Fibroblast of mammary gland (primary cell): ENCODE measurements at regions not wholly inside any gene's neighbourhood (a gene's known extent, or its start where the extent isn't known, plus 50 kb on each side); places are given as distances from the start of the nearest gene placed in this dataset.

Experiments used
- DNase-seq: peaks from one replicate; pipeline ENCODE4 v3.0.0-alpha.2; 2010; ENCODE audit warnings: low read depth
- H3K4me3 ChIP-seq: 2 replicates; pipeline ENCODE4 v1.5.1; 2011; ENCODE audit warnings: low read depth, mild to moderate bottlenecking, low read length, moderate library complexity; ENCODE audit not compliant: control insufficient read depth
- TF ChIP-seq, protein P1 (sequence below): conservative IDR thresholded peaks from 2 replicates; pipeline ENCODE4 v1.5.1; 2011; ENCODE audit warnings: low read depth, low read length, inconsistent platforms; ENCODE audit not compliant: control insufficient read depth, insufficient read depth

DNA sequence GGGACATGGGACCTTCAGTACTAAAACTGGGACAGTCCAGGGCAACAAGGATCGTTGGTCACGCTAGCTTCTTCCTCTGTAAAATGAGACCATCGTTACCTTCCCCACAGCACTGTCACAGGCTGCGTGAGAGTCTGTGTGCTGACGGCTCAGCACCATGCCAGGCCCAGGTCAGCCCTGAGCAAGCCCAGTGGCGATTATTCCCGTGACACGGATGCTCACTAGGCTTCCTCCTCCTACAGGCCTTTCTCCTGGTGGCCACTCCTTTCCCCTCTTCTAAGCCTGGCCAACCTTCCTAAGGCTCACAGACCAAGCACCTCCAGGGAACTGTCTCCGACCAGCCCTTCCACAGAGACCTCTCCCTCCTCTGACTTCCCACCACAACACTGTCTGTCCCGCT lies 69.3 kb upstream of the RUNX3 start:
- H3K4me3 ChIP-seq = no peak overlapping the region
- no peak for DNase-seq
- TF ChIP-seq, protein P1, sequence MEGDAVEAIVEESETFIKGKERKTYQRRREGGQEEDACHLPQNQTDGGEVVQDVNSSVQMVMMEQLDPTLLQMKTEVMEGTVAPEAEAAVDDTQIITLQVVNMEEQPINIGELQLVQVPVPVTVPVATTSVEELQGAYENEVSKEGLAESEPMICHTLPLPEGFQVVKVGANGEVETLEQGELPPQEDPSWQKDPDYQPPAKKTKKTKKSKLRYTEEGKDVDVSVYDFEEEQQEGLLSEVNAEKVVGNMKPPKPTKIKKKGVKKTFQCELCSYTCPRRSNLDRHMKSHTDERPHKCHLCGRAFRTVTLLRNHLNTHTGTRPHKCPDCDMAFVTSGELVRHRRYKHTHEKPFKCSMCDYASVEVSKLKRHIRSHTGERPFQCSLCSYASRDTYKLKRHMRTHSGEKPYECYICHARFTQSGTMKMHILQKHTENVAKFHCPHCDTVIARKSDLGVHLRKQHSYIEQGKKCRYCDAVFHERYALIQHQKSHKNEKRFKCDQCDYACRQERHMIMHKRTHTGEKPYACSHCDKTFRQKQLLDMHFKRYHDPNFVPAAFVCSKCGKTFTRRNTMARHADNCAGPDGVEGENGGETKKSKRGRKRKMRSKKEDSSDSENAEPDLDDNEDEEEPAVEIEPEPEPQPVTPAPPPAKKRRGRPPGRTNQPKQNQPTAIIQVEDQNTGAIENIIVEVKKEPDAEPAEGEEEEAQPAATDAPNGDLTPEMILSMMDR = no peak

DNA sequence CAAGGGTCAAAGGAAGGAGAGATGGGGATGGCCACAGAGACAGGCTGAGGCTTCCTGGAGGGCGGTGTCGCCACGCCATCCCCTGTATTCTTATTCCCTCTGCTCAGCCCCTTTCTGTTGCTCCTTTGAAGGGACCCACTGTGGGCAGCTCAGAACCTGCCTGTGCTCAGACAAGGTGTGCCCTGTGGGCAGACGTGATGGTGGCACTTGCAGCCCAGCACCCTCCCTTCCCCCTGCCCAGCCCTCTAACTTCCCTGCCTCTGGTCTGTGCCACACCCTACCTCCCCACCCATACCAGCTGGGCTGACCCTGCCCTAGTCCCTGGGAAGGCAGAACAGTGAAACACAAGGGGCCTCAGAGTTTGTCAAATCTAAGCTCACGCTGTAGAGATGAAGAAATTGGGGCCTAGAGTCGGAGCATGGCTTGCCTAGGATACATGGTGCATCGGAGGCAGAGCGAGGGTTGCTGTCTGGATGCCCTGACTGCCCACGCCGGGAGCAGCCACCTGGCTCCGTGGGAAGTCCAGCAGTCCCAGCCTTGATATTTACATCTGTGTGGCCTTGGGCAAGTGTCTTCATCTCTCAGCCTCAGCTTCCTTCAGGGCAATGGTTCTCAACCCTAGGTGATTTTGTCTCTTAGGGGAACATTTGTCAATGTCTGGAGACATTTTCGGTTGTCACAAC lies 68.6 kb upstream of the RUNX3 start:
- TF ChIP-seq, protein P1 = no peak

DNA sequence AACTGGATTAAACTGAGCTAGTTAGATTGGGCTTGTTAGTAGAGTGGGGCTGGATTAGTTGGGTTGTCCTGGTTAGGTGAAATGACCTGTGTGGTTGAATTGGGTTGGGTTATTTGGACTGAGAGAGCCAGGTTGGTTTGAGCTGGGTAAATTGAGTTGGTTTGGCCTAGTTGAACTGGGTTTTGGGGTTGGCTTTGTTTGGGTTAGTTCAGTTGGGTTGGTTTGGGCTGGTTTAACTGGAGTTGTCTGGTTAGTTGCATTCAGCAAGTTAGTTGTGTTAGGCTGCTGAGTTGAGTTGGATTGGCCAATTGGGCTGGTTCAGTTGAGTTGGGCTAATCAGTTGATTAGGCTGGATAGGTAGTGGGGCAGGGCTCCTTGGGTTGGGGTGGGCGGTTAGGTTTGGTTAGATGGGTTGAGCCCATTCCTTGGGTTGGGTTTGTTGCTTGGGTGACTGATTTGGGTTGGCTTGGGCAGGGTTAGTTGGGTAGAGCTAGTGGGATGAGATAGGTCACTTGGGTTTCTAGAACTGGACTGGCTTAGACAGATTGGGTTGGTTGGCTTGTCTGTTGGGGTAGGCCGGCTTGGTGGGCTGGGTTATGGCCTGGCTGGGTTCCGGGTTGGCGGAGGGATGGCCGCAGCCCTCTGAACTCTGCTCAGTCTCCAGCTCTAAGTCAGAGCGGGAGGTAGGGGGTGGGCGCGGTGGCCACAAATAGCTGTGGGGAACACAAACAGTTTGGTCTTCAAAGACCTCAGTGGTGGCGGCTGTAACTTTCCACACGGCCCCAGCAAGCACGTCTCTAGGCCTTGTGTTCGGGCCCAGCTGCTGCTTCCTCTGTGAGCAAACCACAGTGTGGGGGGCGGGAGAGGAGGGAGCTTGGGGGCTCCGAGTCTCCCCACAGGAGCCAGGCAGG lies 67.2 kb upstream of the RUNX3 start:
- TF ChIP-seq, protein P1 = no peak
- no peak for DNase-seq
- no peak overlapping the region for H3K4me3 ChIP-seq

More for the DNA sequence above, 68.6 kb upstream of the RUNX3 start:
- H3K4me3 ChIP-seq = no peak overlapping the region
- DNase-seq = no peak

DNA sequence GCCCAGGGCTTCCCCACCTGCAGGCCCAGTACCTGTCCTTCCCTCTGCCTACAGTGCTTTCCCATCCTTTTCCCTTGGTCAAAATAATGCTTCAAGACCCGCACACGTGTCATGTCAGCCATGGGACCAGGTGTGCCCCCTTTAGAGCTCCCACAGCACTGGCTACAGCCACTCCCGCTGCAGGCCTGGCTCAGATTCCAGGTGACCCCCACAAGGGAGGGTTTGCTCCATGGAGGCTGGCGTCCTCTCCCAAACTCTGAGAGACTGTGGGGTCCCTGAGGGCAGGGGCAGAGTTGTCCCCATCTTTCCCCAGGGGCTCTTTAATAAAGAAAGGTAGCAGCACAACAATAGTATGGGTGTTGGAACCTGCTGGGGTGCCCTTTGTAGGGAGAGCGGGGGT lies 66.4 kb upstream of the RUNX3 start:
- no peak overlapping the region for H3K4me3 ChIP-seq
- DNase-seq = no peak
- TF ChIP-seq, protein P1 = no peak

DNA sequence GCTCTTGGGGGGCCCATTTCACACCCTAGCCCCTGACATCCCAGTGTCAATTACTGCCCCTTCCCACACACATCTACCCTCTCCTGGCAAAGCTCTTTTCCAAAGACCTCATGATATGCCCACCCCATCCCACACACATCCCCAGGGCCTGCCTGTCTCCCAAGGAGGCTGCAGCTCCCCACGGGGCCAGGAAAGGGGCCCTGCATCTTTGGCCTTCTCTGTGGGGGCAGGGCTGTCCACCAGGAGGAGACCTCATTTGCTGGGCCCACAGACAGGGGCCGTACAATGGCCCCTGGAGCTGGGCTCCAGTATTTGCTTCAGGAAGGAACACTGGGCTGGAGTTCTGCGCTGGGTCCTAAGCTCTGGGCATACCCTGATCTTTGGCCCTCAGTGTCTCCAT lies 65.6 kb upstream of the RUNX3 start:
- no peak for DNase-seq
- H3K4me3 ChIP-seq = no peak overlapping the region
- TF ChIP-seq, protein P1 = no peak

DNA sequence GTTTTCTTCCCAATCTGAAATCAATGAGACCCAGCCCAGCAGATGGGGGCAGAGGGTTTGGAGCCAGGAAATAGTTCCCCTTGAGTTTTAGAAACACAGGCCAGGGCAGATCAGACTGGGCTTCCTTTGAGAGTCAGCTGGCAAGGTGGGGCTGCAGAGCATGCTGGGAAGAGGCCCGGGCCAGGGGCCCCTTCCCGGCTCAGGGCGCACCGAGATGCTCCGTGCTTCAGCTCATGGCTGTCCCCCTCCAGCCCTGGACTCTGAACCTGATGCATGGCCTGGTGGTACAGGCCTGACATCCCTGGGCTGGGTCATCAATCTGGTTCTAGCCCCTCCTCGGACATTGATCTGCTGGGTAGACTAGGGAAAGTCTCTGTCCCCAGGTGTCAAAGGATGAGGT lies 65.1 kb upstream of the RUNX3 start:
- TF ChIP-seq, protein P1 = no peak
- H3K4me3 ChIP-seq = no peak overlapping the region
- no peak for DNase-seq
